IMR-90 (cell line): ENCODE measurements at regions not wholly inside any gene's neighbourhood (a gene's known extent, or its start where the extent isn't known, plus 50 kb on each side); places are given as distances from the start of the nearest gene placed in this dataset.

ENCODE experiments used
- ATAC-seq: fragments of 200-7000 bp; cut with Tn5 transposase; 2 replicates; pipeline ENCODE4 v1.9.1; 2020; ENCODE audit warnings: low read depth, mild to moderate bottlenecking, moderate library complexity
- BruUV-seq: library from RNA; stranded (reverse); fragments of 400-500 nt; replicated peaks from 2 replicates; lab custom pipeline; 2021; lab: Mats Ljungman, UMichigan
- CTCF ChIA-PET: fragments of 300-600 bp; formaldehyde crosslinking; extraction: SDS; loops from one replicate; lab custom pipeline; 2021; ENCODE audit warnings: antibody characterized with exemption; lab: Yijun Ruan, JAX
- POLR2A ChIA-PET: fragments of 300-600 bp; sonication (Branson Sonifier 250); formaldehyde crosslinking; loops from one replicate; lab custom pipeline; 2022; ENCODE audit warnings: antibody characterized with exemption; ENCODE audit not compliant: unreplicated experiment; lab: Charles Lee
- DNase-seq: peaks from one replicate; pipeline ENCODE4 v3.0.0; 2013
- H2AFZ ChIP-seq: replicated peaks from 2 replicates; pipeline ENCODE3; 2013; ENCODE audit warnings: low read length, mild to moderate bottlenecking; ENCODE audit not compliant: poor library complexity
- H2AK5ac ChIP-seq: 2 replicates; pipeline ENCODE4 v1.6.1; 2013; ENCODE audit warnings: low read depth, low read length, inconsistent platforms
- H2AK9ac ChIP-seq: replicated peaks from 2 replicates; pipeline ENCODE3; 2013; ENCODE audit warnings: mild to moderate bottlenecking, low read depth, low read length, moderate library complexity; ENCODE audit not compliant: poor library complexity
- H2BK120ac ChIP-seq: 2 replicates; pipeline ENCODE4 v1.6.1; 2013; ENCODE audit warnings: low read depth, low read length, inconsistent platforms
- H2BK15ac ChIP-seq: 3 replicates; pipeline ENCODE4 v1.6.1; 2013; ENCODE audit warnings: low read depth, low read length, inconsistent platforms
- H2BK20ac ChIP-seq: 2 replicates; pipeline ENCODE4 v1.6.1; 2013; ENCODE audit warnings: low read depth, mild to moderate bottlenecking, inconsistent platforms, low read length, moderate library complexity
- H2BK5ac ChIP-seq: 2 replicates; pipeline ENCODE4 v1.6.1; 2013; ENCODE audit warnings: mild to moderate bottlenecking, low read depth, low read length, inconsistent platforms; ENCODE audit not compliant: poor library complexity, severe bottlenecking
- H3K14ac ChIP-seq: replicated peaks from 2 replicates; pipeline ENCODE4 v1.6.1; 2013; ENCODE audit warnings: low read depth, low read length, inconsistent platforms
- H3K18ac ChIP-seq: 2 replicates; pipeline ENCODE4 v1.6.1; 2013; ENCODE audit warnings: low read depth, low read length, control low read depth
- H3K23ac ChIP-seq: 2 replicates; pipeline ENCODE4 v1.6.1; 2013; ENCODE audit warnings: low read depth, low read length, inconsistent platforms
- H3K27ac ChIP-seq: 2 replicates; pipeline ENCODE4 v1.5.1; 2013; ENCODE audit warnings: mild to moderate bottlenecking, control low read depth, low read length; ENCODE audit not compliant: insufficient read depth
- H3K27me3 ChIP-seq: 2 replicates; pipeline ENCODE4 v1.6.1; 2013; ENCODE audit warnings: low read length; ENCODE audit not compliant: control insufficient read depth, insufficient read depth
- H3K36me3 ChIP-seq: 2 replicates; pipeline ENCODE4 v1.6.1; 2013; ENCODE audit warnings: low read length, mixed read lengths; ENCODE audit not compliant: control insufficient read depth, insufficient read depth
- H3K4ac ChIP-seq: 2 replicates; pipeline ENCODE4 v1.6.1; 2013; ENCODE audit warnings: low read depth, low read length, inconsistent platforms
- H3K4me1 ChIP-seq: 2 replicates; pipeline ENCODE4 v1.6.1; 2013; ENCODE audit warnings: low read length, mixed read lengths; ENCODE audit not compliant: control insufficient read depth, insufficient read depth
- H3K4me2 ChIP-seq: 2 replicates; pipeline ENCODE4 v1.6.1; 2013; ENCODE audit warnings: low read depth, mild to moderate bottlenecking, control low read depth, low read length, moderate library complexity
- H3K4me3 ChIP-seq: 2 replicates; pipeline ENCODE4 v1.5.1; 2013; ENCODE audit warnings: low read depth, mild to moderate bottlenecking, control low read depth, low read length, moderate library complexity; ENCODE audit not compliant: insufficient read depth
- H3K56ac ChIP-seq: 2 replicates; pipeline ENCODE4 v1.6.1; 2013; ENCODE audit warnings: low read length, inconsistent platforms; ENCODE audit not compliant: insufficient read depth; ENCODE audit errors: extremely low read depth
- H3K79me1 ChIP-seq, 2 experiments: 2 replicates each; pipeline ENCODE4 v1.6.1; 2013; ENCODE audit warnings: low read length in 2 of 2, inconsistent platforms in 1 of 2, low read depth in 1 of 2
- H3K9ac ChIP-seq: 2 replicates; pipeline ENCODE4 v1.6.1; 2013; ENCODE audit warnings: low read depth, low read length, control low read depth
- H3K9me1 ChIP-seq: 2 replicates; pipeline ENCODE4 v1.6.1; 2013; ENCODE audit warnings: low read length, inconsistent platforms; ENCODE audit not compliant: insufficient read depth
- H3K9me3 ChIP-seq: 2 replicates; pipeline ENCODE4 v1.6.1; 2013; ENCODE audit warnings: low read length; ENCODE audit not compliant: control insufficient read depth, insufficient read depth
- H4K20me1 ChIP-seq: 2 replicates; pipeline ENCODE4 v1.6.1; 2013; ENCODE audit warnings: low read length, inconsistent platforms; ENCODE audit not compliant: insufficient read depth
- H4K5ac ChIP-seq: 2 replicates; pipeline ENCODE4 v1.6.1; 2013; ENCODE audit warnings: mild to moderate bottlenecking, low read depth, low read length, control low read depth
- H4K8ac ChIP-seq, 2 experiments: 2 replicates each; pipeline ENCODE4 v1.6.1; 2013; ENCODE audit warnings: low read depth in 2 of 2, low read length in 2 of 2, control low read depth in 1 of 2, inconsistent platforms in 1 of 2
- H4K91ac ChIP-seq: 2 replicates; pipeline ENCODE4 v1.6.1; 2013; ENCODE audit warnings: low read depth, low read length, inconsistent platforms; ENCODE audit not compliant: insufficient read depth
- BHLHE40 ChIP-seq: fragments of 150-350 bp; IDR thresholded peaks from 2 replicates; pipeline ENCODE4 v1.6.1; 2016; ENCODE audit warnings: mild to moderate bottlenecking, low read depth, low read length
- CEBPB ChIP-seq: IDR thresholded peaks from 2 replicates; pipeline ENCODE4 v1.6.1; 2012; ENCODE audit warnings: low read depth, low read length, improper control_type of control experiment
- RAD21 ChIP-seq: IDR thresholded peaks from 2 replicates; pipeline ENCODE4 v1.6.1; 2012; ENCODE audit warnings: low read length, improper control_type of control experiment
- RFX5 ChIP-seq: IDR thresholded peaks from 2 replicates; pipeline ENCODE4 v1.8.0; 2012; ENCODE audit warnings: low read depth, mild to moderate bottlenecking, low read length, moderate library complexity
- USF2 ChIP-seq: fragments of 150-350 bp; IDR thresholded peaks from 2 replicates; pipeline ENCODE4 v1.6.1; 2017; ENCODE audit warnings: mild to moderate bottlenecking, antibody characterized with exemption, low read length, low read depth
- whole genome bisulfite sequencing, 2 experiments: methylation state at CpG; one replicate each; pipeline versions ENCODE4 v1.1.5 to v1.1.7; 2013; ENCODE audit warnings: missing lambda C conversion rate in 2 of 2; ENCODE audit not compliant: insufficient read length in 1 of 2; ENCODE audit errors: extremely low coverage in 2 of 2; 5-methylcytosine and 5-hydroxymethylcytosine counted together
- dilution Hi-C: fragments of 300-500 bp; cut with HindIII; formaldehyde crosslinking; loops from one replicate; pipeline ENCODE4 v1.14.3; 2018; ENCODE audit warnings: low sequenced_read_pairs; ENCODE audit not compliant: unreplicated experiment
- in situ Hi-C: fragments of 300-500 bp; cut with MboI; formaldehyde crosslinking; loops from 3 replicates; pipeline ENCODE4 v1.14.3; 2019; ENCODE audit warnings: low sequenced_read_pairs, inconsistent platforms, mixed read lengths
- intact Hi-C: fragments of 100-400 bp; cut with micrococcal nuclease; formaldehyde crosslinking; loops from 2 replicates; pipeline ENCODE4 v1.10.0; 2022

DNA sequence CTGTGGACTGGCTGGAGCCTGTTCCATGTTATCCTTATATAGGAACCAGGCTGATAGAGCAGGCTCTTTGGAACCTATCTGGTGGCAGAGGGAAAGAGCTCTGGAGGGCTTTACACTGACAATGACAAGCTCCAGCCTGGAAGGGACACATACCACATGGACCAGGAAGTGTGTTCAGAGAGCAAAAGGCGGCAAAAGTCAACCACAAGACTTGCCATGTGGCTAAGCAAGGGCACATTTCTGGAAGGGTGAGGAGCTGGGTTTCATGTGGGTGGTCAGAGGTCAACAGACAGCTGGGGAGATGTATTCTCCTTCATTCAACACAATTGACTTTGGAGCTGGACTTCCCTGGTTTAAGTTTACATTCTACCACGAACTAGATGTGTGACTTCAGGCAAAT is 325.2 kb downstream of the DYSF start:
- in situ Hi-C loops (loop anchor here (25.0 kb wide), 1 partner anchor 959 kb away; no protein-coding TSS in a partner anchor), dilution Hi-C loops (no loop called here), intact Hi-C loops (no loop called here)
- no peak overlapping the region for H3K4me2 ChIP-seq
- H4K5ac ChIP-seq = no peak overlapping the region
- H3K18ac ChIP-seq = no peak overlapping the region
- H2BK15ac ChIP-seq = no peak overlapping the region
- ATAC-seq (no peak), DNase-seq (no peak)
- H4K20me1 ChIP-seq = no peaks in the 10 kb centered on the region; the same call in 1 of the 2 replicates
- no peak overlapping the region for H3K9ac ChIP-seq
- H3K56ac ChIP-seq = no peak overlapping the region
- H3K9me1 ChIP-seq = peaks cover 8% of the 10 kb centered on the region; the same call in 1 of the 2 replicates
- TF ChIP-seq RAD21 (no peak), CEBPB (no peak), BHLHE40 (no peak), RFX5 (no peak), USF2 (no peak)
- H2AK9ac ChIP-seq = no peak overlapping the region
- BruUV-seq = no TSS peak
- ChIA-PET POLR2A (no interaction called here), CTCF (interaction anchor here (1.3 kb wide), 2 partner anchors 12 to 19 kb away, joined by 5 to 8 read pairs; no protein-coding TSS in a partner anchor)
- no peaks in the 10 kb centered on the region for H3K9me3 ChIP-seq
- H3K36me3 ChIP-seq = no peaks in the 10 kb centered on the region
- H2BK5ac ChIP-seq = no peak overlapping the region
- H2BK20ac ChIP-seq = no peak overlapping the region
- H4K8ac ChIP-seq = no peak overlapping the region
- H3K27me3 ChIP-seq = peaks cover 18% of the 10 kb centered on the region
- H3K23ac ChIP-seq = no peak overlapping the region
- H3K4me1 ChIP-seq = peaks cover 9% of the 10 kb centered on the region
- no peak overlapping the region for H2AK5ac ChIP-seq
- no peak overlapping the region for H3K27ac ChIP-seq
- H3K4ac ChIP-seq = no peak overlapping the region
- no CpG with 5 or more reads among the region's 2 CpGs for WGBS, 2 experiments
- no peak overlapping the region for H3K4me3 ChIP-seq
- no peak overlapping the region for H2AFZ ChIP-seq
- no peak overlapping the region for H2BK120ac ChIP-seq
- H4K91ac ChIP-seq = no peak overlapping the region
- no peak overlapping the region for H3K14ac ChIP-seq
- H3K79me1 ChIP-seq = no peaks in the 10 kb centered on the region
